GM21737 (cell line): ENCODE measurements at regions not wholly inside any gene's neighbourhood (a gene's known extent, or its start where the extent isn't known, plus 50 kb on each side); places are given as distances from the start of the nearest gene placed in this dataset.
"Not testable (repeated sequence)": the region's sequence is repeated elsewhere in the genome, so short reads cannot be mapped to it uniquely, and the experiment has no call there.

Source experiments
- ATAC-seq: cut with Tn5 transposase; IDR thresholded peaks from one replicate; pipeline ENCODE4 v1.9.1; 2021; ENCODE audit warnings: mild to moderate bottlenecking, moderate library complexity; ENCODE audit not compliant: unreplicated experiment

- ATAC-seq = no peak
Observed at GRCh38 chr4:81319657-81320056, 104.6 kb upstream of the PRKG2 start.

GRCh38 chr4:81314897-81315470, 100.0 kb upstream of the PRKG2 start:
- no peak for ATAC-seq

- no peak for ATAC-seq
Observed at GRCh38 chr4:81314196-81314896, 99.3 kb upstream of the PRKG2 start.

GRCh38 chr4:81307991-81308390, 93.0 kb upstream of the PRKG2 start:
- ATAC-seq = no peak

GRCh38 chr4:81304871-81305270, 89.8 kb upstream of the PRKG2 start:
- ATAC-seq = no peak

- ATAC-seq = not testable (repeated sequence)
Observed at GRCh38 chr4:81300352-81300751, 85.3 kb upstream of the PRKG2 start.

- ATAC-seq = no peak
Observed at GRCh38 chr4:81290813-81291212, 75.8 kb upstream of the PRKG2 start.

- no peak for ATAC-seq
Observed at GRCh38 chr4:81287101-81287500, 72.1 kb upstream of the PRKG2 start.

- ATAC-seq = no peak
Observed at GRCh38 chr4:81282131-81282530, 67.1 kb upstream of the PRKG2 start.

GRCh38 chr4:81274460-81274859, 59.4 kb upstream of the PRKG2 start:
- no peak for ATAC-seq

GRCh38 chr4:81272671-81273070, 57.6 kb upstream of the PRKG2 start:
- no peak for ATAC-seq
